GM12872 (cell line): ENCODE measurements at regions not wholly inside any gene's neighbourhood (a gene's known extent, or its start where the extent isn't known, plus 50 kb on each side); places are given as distances from the start of the nearest gene placed in this dataset.

Experiments
- CTCF ChIP-seq: IDR thresholded peaks from 3 replicates; pipeline ENCODE4 v1.5.1; 2011; ENCODE audit warnings: low read depth, mild to moderate bottlenecking, low read length, moderate library complexity; ENCODE audit not compliant: insufficient read depth

GRCh38 chr2:13193075-13193474, 476.3 kb downstream of the TRIB2 start:
- no peak for TF ChIP-seq CTCF

GRCh38 chr2:13193900-13194299, 477.2 kb downstream of the TRIB2 start:
- TF ChIP-seq CTCF: peak; percentile 41; the same call in 1 of the 3 replicates

GRCh38 chr2:13195270-13195669, 478.5 kb downstream of the TRIB2 start:
- TF ChIP-seq CTCF: no peak

- no peak for TF ChIP-seq CTCF
These were observed 480.5 kb downstream of the TRIB2 start for GRCh38 chr2:13197248-13197647.

- peak; percentile 11; the same call in 1 of the 3 replicates for TF ChIP-seq CTCF
These were observed 485.2 kb downstream of the TRIB2 start for GRCh38 chr2:13201924-13202323.

- TF ChIP-seq CTCF: no peak
These were observed 495.4 kb downstream of the TRIB2 start for GRCh38 chr2:13212115-13212514.

- TF ChIP-seq CTCF: no peak
These were observed 501.5 kb downstream of the TRIB2 start for GRCh38 chr2:13218205-13218604.

GRCh38 chr2:13227578-13227977, 510.8 kb downstream of the TRIB2 start:
- no peak for TF ChIP-seq CTCF
